GM12892 (cell line): ENCODE measurements at regions not wholly inside any gene's neighbourhood (a gene's known extent, or its start where the extent isn't known, plus 50 kb on each side); places are given as distances from the start of the nearest gene placed in this dataset.

Source experiments
- POLR2A ChIP-seq: IDR thresholded peaks from 2 replicates; pipeline ENCODE4 v1.6.1; 2011; ENCODE audit warnings: low read depth, low read length, control low read depth
- POLR2AphosphoS5 ChIP-seq: IDR thresholded peaks from 2 replicates; pipeline ENCODE4 v1.6.1; 2011; ENCODE audit warnings: low read depth, low read length, control low read depth

DNA sequence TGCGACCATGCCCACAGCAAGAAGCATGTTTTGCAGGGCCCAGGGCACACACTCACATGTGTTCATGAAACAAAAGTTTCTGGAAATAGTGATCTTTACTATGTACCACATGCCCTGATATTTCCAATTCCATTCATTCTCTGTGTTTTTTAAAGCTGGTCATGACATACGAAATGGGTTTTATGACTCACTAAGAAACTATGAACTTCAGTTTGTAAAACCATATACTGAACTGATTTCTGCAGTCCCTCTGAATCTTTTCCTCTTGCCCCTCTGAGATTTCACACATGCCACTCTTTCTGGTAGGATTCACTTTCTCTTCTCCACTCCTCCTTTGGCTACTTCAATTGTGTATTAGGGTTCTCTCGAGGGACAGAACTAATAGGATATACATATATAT, 416.1 kb upstream of the TRPC7 start:
- TF ChIP-seq POLR2AphosphoS5 (no peak), POLR2A (no peak)
